GM18867 (cell line): ENCODE measurements at regions not wholly inside any gene's neighbourhood (a gene's known extent, or its start where the extent isn't known, plus 50 kb on each side); places are given as distances from the start of the nearest gene placed in this dataset.
"Not testable (repeated sequence)": the region's sequence is repeated elsewhere in the genome, so short reads cannot be mapped to it uniquely, and the experiment has no call there.

Source experiments
- ATAC-seq: cut with Tn5 transposase; IDR thresholded peaks from one replicate; pipeline ENCODE4 v1.9.1; 2021; ENCODE audit warnings: mild to moderate bottlenecking, moderate library complexity; ENCODE audit not compliant: unreplicated experiment

DNA sequence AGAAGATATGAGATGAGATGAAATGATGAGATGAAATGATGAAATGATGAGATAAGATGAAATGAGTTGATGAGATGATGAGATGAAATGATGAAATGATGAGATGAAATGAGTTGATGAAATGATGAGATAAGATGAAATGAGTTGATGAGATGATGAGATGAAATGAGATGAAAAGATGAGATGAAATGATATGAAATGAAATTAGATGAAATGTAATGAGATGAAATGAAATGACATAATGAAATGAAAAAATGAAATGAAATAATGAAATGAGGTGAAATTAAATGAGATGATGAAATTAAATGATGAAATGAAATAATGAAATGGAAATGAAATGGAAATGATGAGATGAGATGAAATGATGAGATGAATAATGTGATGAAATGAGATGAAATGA is 231.6 kb downstream of the GOLGA6L6 start:
- ATAC-seq: not testable (repeated sequence)

DNA sequence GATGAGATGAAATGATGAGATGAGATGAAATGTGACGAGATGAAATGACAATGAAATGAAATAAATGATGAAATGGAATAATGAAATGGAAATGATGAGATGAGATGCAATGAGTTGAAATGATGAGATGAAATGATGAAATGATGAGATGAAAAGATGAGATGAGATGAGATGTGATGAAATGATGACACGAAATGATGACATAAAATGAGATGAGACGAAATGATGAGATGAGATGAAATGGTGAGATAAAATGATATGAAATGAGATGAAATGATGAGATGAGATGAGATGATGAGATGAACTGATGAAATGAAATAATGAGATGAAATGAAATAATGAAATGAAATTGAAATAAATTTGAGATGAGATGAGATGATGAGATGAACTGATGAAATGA is 232.2 kb downstream of the GOLGA6L6 start:
- ATAC-seq: not testable (repeated sequence)

DNA sequence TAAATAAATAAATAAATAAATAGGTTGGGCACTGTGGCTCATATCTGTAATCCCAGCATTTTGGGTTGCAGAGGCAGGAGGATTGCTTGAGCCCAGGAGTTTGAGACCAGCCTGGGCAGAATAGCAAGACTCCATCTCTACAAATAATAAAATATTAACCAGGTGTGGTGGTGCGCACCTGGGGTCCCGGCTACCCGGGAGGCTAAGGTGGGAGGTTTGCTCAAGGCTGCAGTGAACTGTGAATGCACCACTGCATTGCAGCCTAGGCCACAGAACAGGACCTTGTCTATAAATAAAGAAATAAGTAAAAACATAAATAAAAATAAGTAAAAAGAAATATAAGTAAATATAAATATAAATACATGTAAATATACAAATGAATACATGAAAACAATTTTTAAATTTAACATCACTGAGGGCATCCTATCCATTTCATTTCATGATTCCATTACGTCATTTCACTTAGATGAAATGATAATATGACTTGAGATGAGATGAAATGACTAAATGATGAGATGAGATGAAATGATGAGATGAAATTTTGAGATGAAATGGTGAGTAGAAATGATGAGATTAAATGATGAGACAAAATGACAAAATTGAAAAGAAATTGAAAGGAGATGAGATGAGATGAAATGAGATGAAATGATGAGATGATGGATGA is 233.4 kb downstream of the GOLGA6L6 start:
- ATAC-seq: not testable (repeated sequence)

DNA sequence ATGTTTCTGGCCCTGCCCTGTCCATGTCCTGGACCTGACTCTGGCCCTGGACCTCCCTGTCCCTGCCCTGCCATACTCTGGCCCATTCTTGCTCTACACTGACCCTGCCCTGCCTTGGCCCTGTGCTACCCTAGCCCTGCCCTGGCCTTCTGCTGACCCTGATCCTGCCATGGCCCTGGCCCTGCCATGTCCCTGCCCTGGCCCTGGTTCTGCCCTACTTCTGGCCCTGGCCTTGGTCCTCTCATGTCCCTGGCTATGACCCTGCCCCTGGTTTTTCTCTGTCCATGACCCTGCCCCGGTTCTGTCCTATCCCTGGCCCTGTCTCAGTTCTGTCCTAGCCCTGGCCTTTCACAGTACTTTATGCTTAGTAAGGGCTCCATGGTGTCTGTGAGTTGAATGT is 234.5 kb downstream of the GOLGA6L6 start:
- ATAC-seq: not testable (repeated sequence)

DNA sequence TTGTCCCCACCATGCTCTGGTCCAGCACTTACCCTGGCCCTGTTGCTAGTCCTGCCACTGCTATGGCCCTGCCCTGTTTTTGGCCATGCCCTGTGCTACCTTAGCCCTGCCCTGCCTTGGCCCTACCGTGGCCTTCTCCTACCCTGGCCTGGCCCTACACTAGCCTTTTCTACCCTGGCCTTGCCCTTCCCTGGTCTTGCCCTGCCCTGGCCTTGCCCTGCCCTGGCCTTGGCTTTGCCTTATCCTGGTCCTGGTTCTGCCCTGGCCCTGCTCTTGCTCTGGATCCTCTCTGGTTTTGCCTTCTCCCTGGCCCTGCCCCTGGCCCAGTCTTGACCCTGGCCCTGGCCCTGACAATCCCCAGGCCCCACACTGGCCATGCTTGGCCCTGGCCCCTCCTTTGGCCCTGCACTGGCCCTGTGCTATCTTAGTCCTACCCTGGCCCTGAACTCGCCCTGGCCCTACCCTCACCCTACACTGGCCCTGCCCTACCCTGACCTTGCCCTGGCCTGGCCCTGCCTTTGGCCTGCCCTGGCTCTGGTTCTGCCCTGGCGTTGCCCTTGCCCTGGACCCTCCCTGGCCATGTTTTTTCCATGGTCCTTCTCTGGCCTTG is 235.0 kb downstream of the GOLGA6L6 start:
- not testable (repeated sequence) for ATAC-seq

DNA sequence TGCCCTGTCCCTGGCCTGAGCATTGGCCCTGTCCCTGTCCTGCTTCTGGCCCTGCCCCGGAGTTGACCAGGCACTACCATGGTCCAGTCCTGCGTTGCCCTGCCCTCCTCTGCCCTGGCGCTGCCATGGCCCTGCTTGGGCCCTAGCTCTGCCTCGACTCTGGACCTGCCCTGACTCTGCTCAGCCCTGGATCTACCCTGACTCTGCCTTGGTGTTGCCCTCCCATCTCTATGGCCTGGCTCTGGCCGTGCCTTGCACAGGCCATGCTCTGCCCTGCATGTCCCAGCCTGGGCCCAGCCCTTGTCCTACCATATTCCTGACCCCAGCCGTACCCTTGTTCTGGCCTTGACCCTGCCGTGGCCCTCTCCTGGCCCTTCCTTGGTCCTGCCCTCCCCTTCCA is 235.7 kb downstream of the GOLGA6L6 start:
- ATAC-seq: not testable (repeated sequence)

DNA sequence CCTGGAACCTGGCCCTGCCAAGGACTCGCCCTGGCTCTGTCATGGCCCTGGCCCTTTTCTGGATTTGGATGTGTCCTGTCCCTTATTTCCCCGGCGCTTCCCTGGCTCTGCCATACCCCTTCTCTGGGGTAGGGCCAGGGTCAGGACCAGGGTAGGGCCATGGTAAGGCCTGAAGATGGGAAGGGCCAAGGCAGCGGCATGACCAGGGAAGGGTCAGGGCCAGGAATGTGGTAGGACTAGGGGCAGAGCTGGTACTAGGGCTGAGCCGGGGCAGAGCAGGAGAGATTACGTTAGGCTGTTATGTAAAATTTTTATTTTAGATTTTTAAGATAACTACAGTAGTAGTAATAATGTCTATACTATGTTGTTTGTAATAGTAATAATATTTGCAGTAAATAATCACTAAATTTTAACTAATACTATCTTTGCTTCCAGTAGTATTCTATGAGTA is 236.6 kb downstream of the GOLGA6L6 start:
- ATAC-seq: not testable (repeated sequence)

DNA sequence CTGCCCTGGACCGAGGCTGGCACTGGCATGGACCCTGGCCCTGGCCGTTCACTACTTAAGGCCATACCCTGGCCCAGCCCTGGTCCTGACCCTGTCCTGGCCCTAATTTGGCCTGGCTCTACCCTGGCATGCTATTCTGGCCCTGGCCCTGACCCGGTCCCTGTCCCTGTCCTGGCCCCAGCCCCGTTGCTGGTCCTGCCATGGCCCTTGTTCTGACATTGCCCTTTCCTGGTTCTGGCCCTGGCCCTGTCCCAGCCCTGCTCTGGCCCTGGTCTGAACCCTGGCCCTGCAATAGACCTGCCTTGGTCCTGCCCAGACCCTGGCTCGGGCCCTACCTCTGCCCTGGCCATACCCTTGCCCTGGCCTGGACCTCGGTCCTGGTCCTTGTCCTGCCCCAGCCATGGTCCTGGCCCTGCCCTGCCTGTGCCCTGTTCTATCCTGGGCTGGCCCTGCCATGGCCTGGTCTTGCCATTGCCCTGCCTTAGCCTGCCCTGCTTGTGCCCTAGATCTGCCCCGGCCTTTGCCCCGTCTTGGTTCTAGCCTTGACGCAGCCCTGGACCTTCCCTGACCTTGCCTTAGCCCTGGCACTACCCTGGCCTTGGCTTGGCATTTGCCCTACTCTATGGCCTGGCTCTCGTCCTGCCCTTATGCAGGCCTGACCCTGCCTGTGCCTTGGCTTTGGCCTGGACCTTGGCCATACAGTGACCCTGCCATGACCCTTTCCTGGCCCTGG is 237.2 kb downstream of the GOLGA6L6 start:
- not testable (repeated sequence) for ATAC-seq

DNA sequence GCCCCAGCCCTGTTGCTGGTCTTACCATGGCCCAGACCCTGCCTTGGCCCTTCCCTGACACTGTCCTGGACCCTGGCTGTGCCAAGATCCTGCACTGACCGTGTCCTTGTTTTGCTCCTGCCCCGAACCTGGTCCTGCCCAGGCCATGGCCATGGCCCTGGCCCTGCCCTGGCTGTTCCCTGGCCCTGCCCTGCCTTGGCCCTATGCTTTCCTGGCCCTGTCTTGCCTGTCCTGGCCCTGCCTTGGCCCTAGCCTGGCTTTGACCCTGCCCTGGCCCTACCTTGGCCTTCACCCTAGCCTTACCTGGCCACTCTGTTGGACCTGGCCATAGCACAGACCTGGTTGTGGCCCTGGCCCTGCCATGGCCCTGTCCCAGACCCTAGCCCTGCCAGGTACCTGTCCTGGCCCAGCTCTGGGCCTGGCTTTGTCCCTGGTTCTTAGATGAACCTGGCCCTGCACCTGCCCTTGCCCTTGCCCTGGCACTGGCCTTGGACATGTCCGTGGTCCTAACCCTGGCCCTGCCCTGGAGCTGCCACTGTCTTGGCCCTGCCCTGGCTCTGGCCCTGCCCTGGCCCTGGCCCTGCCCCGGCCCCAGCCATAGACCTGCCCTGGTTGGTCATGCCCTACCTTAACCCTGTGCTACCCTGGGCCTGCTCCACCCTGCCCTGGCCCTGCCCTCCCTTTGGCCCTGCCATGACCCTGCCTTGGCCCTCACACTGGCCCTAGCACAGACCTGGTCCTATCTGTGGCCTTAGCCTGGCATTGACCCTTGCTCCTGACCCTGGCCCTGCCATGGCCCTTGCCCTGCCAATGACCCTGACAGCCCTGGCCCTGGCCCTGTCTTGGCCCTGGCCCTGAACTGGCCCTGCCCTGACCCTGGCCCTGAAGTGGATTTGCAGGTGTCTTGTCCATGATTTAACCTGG is 238.1 kb downstream of the GOLGA6L6 start:
- ATAC-seq: not testable (repeated sequence)

DNA sequence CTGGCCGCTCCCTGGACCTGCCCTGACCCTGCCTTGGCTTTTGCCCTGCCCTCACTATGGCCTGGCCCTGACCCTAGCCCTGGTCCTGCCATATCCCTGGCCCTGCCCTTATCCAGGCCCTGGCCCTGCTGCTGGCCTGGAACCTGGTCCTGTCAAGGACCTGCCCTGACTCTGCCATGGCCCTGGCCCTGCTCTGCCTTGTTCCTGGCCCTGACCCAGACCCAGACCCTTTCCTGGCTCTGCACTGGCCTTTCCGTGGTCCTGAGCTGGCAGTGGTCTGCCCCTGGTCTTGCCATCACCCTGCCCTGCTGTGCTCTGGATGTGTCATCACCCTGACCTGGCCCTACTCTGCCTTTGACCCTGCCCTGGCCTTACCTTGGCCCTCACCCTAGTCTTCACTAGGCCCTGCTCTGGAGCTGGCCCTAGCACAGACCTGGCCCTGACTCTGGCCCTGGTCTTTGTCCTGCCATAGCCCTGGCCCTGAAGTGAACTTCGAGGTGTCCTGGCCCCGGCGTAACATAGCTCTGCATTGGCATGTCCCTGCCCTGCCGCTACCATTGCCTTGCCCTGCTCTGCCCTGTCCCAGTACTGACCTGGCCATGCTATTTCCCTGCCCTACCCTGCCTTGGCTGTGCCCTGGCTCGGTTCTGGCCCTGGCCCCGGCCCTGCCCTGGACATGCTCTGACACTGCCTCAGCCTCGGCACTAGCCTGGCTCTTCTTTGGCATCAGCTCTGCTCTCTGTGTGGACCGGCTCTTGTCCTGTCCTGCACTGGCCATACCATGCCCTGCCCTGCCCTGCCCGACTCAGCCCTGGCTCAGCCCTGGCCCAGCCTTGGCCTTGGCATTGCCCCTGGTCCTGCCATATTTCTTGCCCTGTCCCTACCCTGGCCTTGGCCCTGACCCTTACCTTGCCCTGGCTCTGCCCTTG is 239.2 kb downstream of the GOLGA6L6 start:
- not testable (repeated sequence) for ATAC-seq

DNA sequence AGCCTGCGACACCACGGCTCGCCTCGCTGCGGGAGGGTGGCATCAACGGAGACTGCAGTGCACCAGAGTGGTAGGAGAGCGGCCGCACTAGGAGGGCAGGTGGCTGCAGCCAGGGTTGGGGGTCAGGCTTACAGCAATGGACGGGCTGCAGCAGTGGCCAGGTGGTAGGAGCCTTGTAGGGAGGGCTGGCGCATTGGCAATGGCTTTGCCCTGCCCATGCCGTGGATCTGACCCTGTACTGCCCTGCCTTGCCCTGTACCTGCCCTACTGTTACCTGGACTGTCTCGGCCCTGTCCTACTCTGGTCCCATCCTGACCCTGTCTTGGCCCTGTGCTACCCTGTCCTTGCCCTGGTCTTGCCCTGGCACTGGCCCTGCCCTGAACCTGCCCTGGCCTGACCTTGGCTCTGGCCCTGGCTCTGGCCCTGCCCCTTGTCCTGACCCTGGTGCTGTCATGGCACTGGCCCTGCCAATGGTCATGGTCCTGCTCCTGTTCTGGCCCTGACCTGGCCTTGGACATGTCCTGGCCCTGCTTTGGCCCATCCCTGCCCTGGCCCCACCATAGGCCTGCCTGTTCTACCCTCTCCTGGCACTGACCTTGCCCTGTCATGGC is 240.0 kb downstream of the GOLGA6L6 start:
- not testable (repeated sequence) for ATAC-seq

DNA sequence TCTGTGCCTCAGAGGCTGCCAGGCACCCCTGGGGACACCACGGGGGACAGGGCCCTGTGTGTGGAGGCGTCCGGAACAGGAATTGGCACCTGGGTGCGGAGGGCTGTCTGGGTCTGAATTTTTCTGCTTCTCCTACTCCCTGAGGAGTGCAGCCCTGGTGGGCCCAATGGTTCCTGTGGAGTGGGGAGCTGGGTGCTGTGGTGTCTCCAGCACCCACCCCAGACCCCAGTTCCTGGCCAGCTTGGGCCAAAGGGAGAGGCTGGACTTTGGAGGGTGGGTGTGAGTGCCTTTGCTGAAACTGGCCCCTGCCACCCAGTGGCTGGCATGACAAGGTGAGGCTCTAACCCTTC is 240.6 kb downstream of the GOLGA6L6 start:
- not testable (repeated sequence) for ATAC-seq

DNA sequence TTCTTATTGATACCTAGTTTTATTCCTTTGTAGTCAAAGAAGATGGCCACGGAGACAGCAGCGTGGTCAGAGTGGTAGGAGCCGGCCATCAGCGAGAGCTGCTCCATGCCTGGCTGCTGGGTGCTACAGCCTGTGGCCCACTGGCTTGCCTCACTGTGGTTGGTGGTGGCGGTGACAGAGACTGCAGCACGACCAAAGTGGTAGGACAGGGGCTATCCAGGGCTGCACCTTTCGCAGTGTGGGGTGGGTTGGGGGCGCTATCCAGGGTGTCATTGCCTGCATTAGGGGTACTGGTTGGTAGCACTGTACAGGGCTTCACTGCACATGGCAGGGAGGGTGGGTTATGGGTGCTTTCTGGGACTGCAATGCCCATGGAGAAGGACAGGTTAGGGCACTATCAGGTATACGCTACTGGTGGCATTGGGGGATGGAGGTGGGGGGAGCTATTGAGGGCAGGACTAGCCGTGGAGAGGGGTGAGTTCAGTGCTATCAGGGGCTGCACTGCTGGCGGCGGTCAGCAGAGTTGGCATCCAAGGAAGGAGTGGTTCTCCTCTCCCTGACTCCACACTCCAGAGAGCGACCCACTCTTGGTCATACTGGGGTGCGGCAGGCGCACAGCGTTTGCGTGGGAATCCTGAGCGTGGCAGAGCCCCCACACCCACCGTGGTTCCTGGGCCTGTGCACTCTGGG is 241.1 kb downstream of the GOLGA6L6 start:
- ATAC-seq: not testable (repeated sequence)

DNA sequence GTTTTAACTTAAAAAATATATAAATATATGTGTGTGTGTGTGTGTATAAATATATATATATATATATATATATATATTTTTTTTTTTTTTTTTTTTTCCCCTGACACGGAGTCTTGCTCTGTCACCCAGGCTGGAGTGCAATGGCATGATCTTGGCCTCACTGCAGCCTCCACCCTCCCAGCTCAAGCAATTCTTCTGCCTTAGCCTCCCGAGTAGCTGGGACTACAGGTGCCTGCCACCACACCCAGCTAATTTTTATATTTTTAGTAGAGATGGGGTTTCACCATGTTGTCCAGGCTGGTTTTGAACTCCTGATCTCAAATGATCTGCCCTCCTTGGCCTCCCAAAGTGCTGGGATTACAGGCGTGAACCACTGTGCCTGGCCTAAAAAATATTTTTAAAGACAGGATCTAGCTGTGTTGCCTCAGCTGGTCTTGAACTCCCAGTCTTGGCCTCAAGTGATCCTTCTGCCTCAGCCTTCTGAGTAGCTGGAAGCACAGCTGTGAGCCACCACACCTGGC is 243.9 kb downstream of the GOLGA6L6 start:
- not testable (repeated sequence) for ATAC-seq

DNA sequence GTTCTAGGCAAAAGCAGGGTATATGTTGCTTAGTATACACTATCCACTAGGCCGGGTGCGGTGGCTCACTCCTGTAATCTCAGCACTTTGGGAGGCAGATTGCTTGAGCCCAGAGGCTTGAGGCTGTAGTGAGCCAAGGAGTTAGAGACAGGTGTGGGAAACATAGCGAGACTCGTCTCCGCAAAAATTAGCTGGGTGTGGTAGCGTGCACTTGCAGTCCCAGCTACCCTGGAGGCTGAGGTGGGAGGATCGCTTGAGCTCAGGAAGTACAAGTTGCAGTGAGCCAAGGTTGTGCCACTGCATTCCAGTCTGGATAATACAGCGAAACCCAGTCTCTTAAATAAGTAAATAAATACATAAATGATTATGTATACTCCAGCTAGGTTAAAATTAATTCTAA is 245.3 kb downstream of the GOLGA6L6 start:
- not testable (repeated sequence) for ATAC-seq

DNA sequence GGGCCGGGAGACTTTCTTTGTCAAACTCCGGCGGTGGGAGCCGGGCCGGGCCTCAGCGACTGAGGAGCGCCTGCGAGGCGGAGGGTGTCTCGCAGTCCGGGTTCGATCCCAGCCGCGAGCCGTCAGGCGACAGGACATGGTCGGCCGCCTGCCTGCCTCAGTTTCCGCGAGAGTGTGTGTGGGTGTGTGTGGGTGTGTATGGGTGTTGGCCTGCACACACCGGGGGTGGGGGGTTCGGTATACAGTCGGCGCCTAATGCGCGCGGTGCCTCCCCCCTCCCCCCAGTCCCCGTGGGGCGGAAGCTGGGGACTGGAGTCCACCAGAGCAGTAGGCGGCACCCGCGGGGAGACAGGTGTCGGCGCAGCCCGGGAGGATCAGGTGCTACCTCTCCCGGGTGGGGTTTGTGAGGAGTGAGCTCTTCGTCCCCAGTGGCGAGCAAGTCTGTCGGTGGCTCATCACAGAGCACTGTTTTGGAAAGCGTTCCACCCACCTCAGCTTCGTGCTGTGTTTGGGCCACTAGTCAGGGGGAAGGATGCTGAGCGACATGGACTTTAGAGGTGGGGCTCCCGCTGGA is 246.3 kb downstream of the GOLGA6L6 start:
- ATAC-seq: no peak

DNA sequence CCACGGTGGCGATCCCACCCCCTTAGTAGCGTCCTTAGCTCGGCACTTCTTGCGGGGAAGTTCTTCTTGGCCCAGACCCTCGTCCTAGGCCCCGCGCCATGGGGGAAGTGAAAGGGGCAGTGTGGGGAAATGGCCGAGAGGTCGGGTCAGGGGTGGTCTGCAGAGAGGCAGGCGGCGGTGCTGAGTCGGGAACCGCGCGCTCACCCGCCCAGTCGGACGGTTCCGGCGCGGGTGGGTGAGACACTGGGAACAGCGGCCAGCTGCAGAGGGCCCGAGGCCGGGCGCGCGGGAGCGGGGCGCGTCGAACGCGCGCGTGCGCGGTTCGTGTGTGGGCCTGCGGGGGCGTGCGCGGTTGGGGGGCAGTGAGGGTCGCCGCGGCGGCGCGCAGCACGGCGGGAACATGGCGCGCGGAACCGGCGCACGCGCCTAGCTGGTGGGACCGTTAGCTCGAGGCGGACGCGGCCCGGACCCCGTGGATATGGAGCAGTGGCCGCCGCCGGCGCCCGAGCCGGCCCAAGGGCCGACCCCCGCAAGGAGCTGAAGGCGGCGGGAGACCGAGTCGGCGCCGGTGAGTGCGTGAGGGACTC is 246.9 kb downstream of the GOLGA6L6 start:
- ATAC-seq: no peak
